Prostate gland (tissue), 2 donors: ENCODE measurements at regions not wholly inside any gene's neighbourhood (a gene's known extent, or its start where the extent isn't known, plus 50 kb on each side); places are given as distances from the start of the nearest gene placed in this dataset.

Source experiments
- CTCF ChIP-seq, 4 experiments: fragments of 200-600 bp in 2 of 4; fragments of 450-650 bp in 2 of 4; sonication (generic) in 2 of 4; IDR thresholded peaks; 1 replicate in 3 of 4; 2 replicates in 1 of 4; pipeline ENCODE4 v1.5.1; 2016 to 2019; ENCODE audit warnings: antibody characterized with exemption in 4 of 4, mild to moderate bottlenecking in 2 of 4, moderate library complexity in 2 of 4
- POLR2A ChIP-seq: fragments of 450-650 bp; IDR thresholded peaks from one replicate; pipeline ENCODE4 v1.6.1; 2016; ENCODE audit warnings: antibody characterized with exemption, mild to moderate bottlenecking
- POLR2AphosphoS5 ChIP-seq: sonication (generic); formaldehyde crosslinking; IDR thresholded peaks from one replicate; pipeline ENCODE4 v1.6.1; 2017; ENCODE audit warnings: antibody characterized with exemption

GRCh38 chr12:38523920-38524319, 207.3 kb downstream of the ALG10B start:
- TF ChIP-seq CTCF (IDR thresholded peaks at IDR 0.05) (no peak), POLR2A (no peak), POLR2AphosphoS5 (no peak)
